Limb (tissue), 2 donors: ENCODE measurements at regions not wholly inside any gene's neighbourhood (a gene's known extent, or its start where the extent isn't known, plus 50 kb on each side); places are given as distances from the start of the nearest gene placed in this dataset.
"Not testable (repeated sequence)": the region's sequence is repeated elsewhere in the genome, so short reads cannot be mapped to it uniquely, and the experiment has no call there.

Experiments
- DNase-seq, 2 donors: peaks; one replicate each; pipeline ENCODE4 v3.0.0-alpha.2; 2016; ENCODE audit errors: extremely low spot score in 2 of 2

GRCh38 chr14:40374221-40374620, 942.0 kb upstream of the FBXO33 start:
- DNase-seq: no peak

- no peak for DNase-seq
Observed at GRCh38 chr14:40371011-40371410, 938.8 kb upstream of the FBXO33 start.

GRCh38 chr14:40368314-40368713, 936.1 kb upstream of the FBXO33 start:
- DNase-seq: no peak

GRCh38 chr14:40367717-40368116, 935.5 kb upstream of the FBXO33 start:
- DNase-seq: no peak

- no peak for DNase-seq
Observed at GRCh38 chr14:40365305-40365704, 933.1 kb upstream of the FBXO33 start.

GRCh38 chr14:40362856-40363255, 930.6 kb upstream of the FBXO33 start:
- DNase-seq: no peak

- DNase-seq: no peak
Observed at GRCh38 chr14:40354754-40355153, 922.5 kb upstream of the FBXO33 start.

DNA sequence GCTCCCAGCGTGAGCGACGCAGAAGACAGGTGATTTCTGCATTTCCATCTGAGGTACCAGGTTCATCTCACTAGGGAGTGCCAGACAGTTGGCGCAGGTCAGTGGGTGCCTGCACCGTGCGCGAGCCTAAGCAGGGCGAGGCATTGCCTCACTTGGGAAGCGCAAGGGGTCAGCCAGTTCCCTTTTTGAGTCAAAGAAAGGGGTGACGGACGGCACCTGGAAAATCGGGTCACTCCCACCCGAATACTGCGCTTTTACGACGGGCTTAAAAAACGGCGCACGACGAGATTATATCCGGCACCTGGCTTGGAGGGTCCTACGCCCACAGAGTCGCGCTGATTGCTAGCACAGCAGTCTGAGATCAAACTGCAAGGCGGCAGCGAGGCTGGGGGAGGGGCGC, 915.9 kb upstream of the FBXO33 start:
- not testable (repeated sequence) for DNase-seq

GRCh38 chr14:40347675-40348074, 915.4 kb upstream of the FBXO33 start:
- DNase-seq: no peak

- DNase-seq: no peak
Observed at GRCh38 chr14:40346275-40346674, 914.0 kb upstream of the FBXO33 start.

- DNase-seq: no peak
Observed at GRCh38 chr14:40345334-40345733, 913.1 kb upstream of the FBXO33 start.

- no peak for DNase-seq
Observed at GRCh38 chr14:40340708-40341107, 908.5 kb upstream of the FBXO33 start.

GRCh38 chr14:40336846-40337245, 904.6 kb upstream of the FBXO33 start:
- no peak for DNase-seq

GRCh38 chr14:40326519-40326918, 894.3 kb upstream of the FBXO33 start:
- DNase-seq: not testable (repeated sequence)

- no peak for DNase-seq
Observed at GRCh38 chr14:40318211-40318719, 886.0 kb upstream of the FBXO33 start.

GRCh38 chr14:40317690-40318089, 885.5 kb upstream of the FBXO33 start:
- no peak for DNase-seq

- DNase-seq: no peak
Observed at GRCh38 chr14:40312296-40312695, 880.1 kb upstream of the FBXO33 start.

- DNase-seq: no peak
Observed at GRCh38 chr14:40309124-40309523, 876.9 kb upstream of the FBXO33 start.

DNA sequence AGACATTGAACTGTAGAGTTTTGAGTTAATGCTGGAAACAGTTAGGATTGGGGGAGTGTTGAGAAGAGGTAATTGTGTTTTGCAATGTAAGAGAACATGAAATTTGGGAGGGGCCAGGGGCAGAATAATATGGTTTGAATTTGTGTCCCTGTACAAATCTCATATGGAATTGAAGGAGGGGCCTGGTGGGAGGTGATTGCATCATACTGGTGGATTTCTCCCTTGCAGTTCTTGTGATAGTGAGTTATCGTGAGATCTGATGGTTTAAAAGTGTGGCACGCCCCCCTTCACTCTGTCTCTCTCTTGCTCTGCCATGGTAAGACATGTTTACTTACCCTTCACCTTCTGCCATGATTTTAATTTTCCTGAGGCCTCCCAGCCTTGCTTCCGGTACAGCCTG, 876.0 kb upstream of the FBXO33 start:
- DNase-seq: no peak

- DNase-seq: no peak
Observed at GRCh38 chr14:40296821-40297220, 864.6 kb upstream of the FBXO33 start.

DNA sequence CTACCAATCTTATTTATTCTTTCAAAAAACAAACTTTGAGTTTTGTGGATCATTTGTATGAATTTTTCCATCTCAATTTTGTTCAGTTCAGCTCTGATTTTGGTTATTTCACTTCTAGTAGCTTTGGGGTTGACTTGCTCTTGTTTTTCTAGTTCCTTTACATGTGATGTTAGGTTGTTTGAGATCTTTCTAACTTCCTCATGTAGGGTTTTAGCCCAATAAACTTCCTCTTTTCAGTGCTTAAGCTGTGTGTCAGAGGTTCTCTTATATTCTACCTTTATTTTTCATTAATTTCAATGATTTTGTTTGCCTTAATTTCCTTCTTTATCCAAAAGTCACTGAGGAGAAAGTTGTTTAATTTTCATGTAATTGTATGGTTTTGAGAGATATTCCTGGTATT, 860.4 kb upstream of the FBXO33 start:
- no peak for DNase-seq

GRCh38 chr14:40282196-40282595, 850.0 kb upstream of the FBXO33 start:
- DNase-seq: no peak

DNA sequence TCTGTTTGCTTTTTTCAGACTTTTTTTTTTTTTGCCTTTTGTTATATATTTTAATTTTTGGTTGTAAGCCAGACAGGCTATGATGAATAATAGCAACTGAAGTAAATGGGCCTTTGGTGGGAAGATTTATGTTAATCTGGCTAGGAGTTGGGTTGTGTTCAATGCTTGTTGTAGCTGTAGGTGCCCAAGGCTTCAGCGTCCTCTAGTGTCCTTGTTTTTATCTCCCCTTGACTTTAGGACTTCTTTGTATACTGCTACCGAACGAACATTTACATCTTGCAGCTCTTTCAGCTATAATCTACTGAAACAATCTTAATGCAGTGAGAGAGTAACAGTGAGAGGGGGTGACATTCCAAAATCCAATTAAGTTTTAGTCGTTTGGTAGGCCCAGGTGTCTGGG, 848.4 kb upstream of the FBXO33 start:
- DNase-seq: no peak

GRCh38 chr14:40273417-40273816, 841.2 kb upstream of the FBXO33 start:
- no peak for DNase-seq
